ENCODE measurements at regions not wholly inside any gene's neighbourhood (a gene's known extent, or its start where the extent isn't known, plus 50 kb on each side); places are given as distances from the start of the nearest gene placed in this dataset.

DNA sequence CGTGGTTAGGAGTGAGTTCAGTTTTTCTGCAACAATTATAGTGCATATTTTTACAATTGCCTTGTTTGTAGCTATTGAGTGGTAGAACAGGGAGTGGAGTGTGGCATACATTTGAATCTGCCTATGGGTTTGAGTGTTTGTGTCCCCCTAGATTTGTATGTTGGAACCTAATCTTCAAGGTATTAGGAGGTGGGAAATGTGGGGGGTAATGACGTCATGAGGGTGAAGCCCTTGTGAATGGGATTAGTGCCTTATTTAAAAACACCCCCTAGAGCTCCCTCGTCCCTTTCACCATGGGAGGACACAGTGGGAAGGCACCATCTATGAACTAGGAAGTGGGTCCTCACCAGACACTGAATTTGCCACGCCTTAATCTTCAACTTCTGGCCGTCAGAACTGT is 819.6 kb downstream of the NLGN4X start:
- TF ChIP-seq POLR2A (IDR thresholded peaks at IDR 0.05; ENCODE audit: extremely low read depth, insufficient read length) (no peak), MYC (IDR thresholded peaks at IDR 0.05; ENCODE audit: low read depth, low read length) (no peak)
- TF ChIP-seq, protein P1, sequence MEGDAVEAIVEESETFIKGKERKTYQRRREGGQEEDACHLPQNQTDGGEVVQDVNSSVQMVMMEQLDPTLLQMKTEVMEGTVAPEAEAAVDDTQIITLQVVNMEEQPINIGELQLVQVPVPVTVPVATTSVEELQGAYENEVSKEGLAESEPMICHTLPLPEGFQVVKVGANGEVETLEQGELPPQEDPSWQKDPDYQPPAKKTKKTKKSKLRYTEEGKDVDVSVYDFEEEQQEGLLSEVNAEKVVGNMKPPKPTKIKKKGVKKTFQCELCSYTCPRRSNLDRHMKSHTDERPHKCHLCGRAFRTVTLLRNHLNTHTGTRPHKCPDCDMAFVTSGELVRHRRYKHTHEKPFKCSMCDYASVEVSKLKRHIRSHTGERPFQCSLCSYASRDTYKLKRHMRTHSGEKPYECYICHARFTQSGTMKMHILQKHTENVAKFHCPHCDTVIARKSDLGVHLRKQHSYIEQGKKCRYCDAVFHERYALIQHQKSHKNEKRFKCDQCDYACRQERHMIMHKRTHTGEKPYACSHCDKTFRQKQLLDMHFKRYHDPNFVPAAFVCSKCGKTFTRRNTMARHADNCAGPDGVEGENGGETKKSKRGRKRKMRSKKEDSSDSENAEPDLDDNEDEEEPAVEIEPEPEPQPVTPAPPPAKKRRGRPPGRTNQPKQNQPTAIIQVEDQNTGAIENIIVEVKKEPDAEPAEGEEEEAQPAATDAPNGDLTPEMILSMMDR (IDR thresholded peaks at IDR 0.05; ENCODE audit: low read depth, low read length), result no peak
